Breast epithelium (tissue), 3 donors: ENCODE measurements at regions not wholly inside any gene's neighbourhood (a gene's known extent, or its start where the extent isn't known, plus 50 kb on each side); places are given as distances from the start of the nearest gene placed in this dataset.

Source experiments
- POLR2A ChIP-seq: fragments of 450-650 bp; IDR thresholded peaks from one replicate; pipeline ENCODE4 v1.6.1; 2016; ENCODE audit warnings: antibody characterized with exemption, mild to moderate bottlenecking, moderate library complexity
- TF ChIP-seq, protein P1 (sequence below), 3 donors: fragments of 450-650 bp; IDR thresholded peaks; one replicate each; pipeline ENCODE4 v1.5.1; 2016 to 2017; ENCODE audit warnings: antibody characterized with exemption in 3 of 3, mild to moderate bottlenecking in 3 of 3, moderate library complexity in 3 of 3

DNA sequence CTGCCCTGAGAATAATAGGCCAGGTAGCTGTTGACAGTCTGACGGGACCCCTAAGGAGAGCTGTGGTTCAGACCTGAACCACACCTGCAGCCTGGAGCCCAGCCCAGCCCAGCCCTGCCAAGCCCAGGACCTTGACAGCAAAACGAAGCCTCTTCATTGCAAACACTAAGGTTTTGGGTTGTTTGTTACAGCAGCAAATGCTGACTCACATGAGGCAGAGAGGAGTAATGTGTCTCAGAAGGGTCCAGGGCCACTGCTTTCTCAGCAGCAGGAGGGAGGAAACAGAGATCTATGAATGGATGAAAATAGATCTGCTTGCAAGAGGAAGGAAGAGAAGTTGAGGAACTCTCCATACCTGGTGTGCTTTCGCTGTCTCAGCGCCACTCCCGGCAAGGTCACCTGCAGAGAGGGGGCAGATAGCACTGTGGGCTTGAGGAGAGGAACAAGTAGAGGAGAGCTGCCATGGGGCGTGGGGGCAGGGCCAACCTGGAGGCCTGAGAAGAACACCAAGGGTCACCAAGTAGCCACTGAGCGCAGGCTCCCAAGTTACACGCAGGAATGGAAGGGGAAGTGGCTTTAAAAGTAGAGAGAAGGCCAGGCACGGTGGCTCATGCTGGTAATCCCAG lies 127.2 kb downstream of the ZNF281 start:
- TF ChIP-seq, protein P1, sequence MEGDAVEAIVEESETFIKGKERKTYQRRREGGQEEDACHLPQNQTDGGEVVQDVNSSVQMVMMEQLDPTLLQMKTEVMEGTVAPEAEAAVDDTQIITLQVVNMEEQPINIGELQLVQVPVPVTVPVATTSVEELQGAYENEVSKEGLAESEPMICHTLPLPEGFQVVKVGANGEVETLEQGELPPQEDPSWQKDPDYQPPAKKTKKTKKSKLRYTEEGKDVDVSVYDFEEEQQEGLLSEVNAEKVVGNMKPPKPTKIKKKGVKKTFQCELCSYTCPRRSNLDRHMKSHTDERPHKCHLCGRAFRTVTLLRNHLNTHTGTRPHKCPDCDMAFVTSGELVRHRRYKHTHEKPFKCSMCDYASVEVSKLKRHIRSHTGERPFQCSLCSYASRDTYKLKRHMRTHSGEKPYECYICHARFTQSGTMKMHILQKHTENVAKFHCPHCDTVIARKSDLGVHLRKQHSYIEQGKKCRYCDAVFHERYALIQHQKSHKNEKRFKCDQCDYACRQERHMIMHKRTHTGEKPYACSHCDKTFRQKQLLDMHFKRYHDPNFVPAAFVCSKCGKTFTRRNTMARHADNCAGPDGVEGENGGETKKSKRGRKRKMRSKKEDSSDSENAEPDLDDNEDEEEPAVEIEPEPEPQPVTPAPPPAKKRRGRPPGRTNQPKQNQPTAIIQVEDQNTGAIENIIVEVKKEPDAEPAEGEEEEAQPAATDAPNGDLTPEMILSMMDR (IDR thresholded peaks at IDR 0.05): no peak
- no peak for TF ChIP-seq POLR2A
